ENCODE measurements at regions not wholly inside any gene's neighbourhood (a gene's known extent, or its start where the extent isn't known, plus 50 kb on each side); places are given as distances from the start of the nearest gene placed in this dataset.

DNA sequence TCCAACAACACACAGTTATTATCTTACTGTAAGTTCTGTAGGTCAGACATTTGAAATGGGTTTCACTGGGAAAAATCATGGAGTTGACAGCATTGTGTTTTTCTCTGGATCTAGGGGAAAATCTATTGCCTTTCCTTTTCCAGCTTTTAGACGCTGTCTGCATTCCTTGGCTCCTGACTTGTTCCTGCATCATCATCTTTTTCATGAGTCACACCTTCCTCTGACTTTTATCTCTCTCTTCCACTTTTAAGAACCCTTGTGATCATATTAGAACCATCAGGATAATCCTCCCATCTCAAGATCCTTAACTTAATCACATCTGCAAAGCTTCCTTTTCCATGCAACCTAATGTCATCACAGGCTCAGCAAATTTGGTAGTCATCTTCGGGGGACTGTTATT lies 1454.8 kb downstream of the RPA4 start:
- TF ChIP-seq, protein P1, sequence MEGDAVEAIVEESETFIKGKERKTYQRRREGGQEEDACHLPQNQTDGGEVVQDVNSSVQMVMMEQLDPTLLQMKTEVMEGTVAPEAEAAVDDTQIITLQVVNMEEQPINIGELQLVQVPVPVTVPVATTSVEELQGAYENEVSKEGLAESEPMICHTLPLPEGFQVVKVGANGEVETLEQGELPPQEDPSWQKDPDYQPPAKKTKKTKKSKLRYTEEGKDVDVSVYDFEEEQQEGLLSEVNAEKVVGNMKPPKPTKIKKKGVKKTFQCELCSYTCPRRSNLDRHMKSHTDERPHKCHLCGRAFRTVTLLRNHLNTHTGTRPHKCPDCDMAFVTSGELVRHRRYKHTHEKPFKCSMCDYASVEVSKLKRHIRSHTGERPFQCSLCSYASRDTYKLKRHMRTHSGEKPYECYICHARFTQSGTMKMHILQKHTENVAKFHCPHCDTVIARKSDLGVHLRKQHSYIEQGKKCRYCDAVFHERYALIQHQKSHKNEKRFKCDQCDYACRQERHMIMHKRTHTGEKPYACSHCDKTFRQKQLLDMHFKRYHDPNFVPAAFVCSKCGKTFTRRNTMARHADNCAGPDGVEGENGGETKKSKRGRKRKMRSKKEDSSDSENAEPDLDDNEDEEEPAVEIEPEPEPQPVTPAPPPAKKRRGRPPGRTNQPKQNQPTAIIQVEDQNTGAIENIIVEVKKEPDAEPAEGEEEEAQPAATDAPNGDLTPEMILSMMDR (IDR thresholded peaks at IDR 0.05; ENCODE audit: unreplicated experiment) = no peak
- peaks cover 17% of the 10 kb centered on the region for H3K36me3 Mint-ChIP-seq
- no peak overlapping the region for H3K27ac Mint-ChIP-seq
- H3K4me3 Mint-ChIP-seq = no peak overlapping the region
- peaks cover 11% of the 10 kb centered on the region for H3K4me1 Mint-ChIP-seq
- peaks cover 40% of the 10 kb centered on the region for H3K9me3 Mint-ChIP-seq
- no peak for DNase-seq (ENCODE audit: low spot score in 2 of 2, unreplicated experiment in 2 of 2)
- H3K27me3 Mint-ChIP-seq (ENCODE audit: low read depth) = no peaks in the 10 kb centered on the region

DNA sequence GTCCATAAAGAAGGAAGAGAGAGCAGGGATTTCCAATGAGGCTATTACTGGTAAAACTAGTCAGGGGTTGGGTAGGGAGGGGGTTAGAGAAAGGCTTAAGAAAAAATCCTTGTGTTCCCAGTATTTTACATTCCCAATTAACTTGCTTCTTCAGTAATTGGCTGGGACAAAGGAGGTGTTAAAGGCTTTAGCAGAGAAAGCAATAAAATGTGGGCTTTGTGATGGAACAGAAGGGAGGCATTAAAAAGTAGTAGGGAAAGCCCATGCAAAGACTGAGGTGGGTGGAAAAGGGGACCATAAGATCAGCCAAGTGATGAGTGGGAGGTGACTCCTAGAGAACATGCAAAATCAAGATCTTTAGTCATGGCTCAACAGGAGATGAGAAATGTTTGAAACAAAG lies 1467.2 kb downstream of the RPA4 start:
- H3K4me3 Mint-ChIP-seq = no peak overlapping the region
- no peaks in the 10 kb centered on the region for H3K36me3 Mint-ChIP-seq
- no peak overlapping the region for H3K27ac Mint-ChIP-seq
- H3K9me3 Mint-ChIP-seq = peaks cover 27% of the 10 kb centered on the region
- DNase-seq (ENCODE audit: low spot score in 2 of 2, unreplicated experiment in 2 of 2) = no peak
- H3K27me3 Mint-ChIP-seq (ENCODE audit: low read depth) = no peaks in the 10 kb centered on the region
- H3K4me1 Mint-ChIP-seq = peaks cover 13% of the 10 kb centered on the region
- TF ChIP-seq, protein P1 (IDR thresholded peaks at IDR 0.05; ENCODE audit: unreplicated experiment) = no peak

DNA sequence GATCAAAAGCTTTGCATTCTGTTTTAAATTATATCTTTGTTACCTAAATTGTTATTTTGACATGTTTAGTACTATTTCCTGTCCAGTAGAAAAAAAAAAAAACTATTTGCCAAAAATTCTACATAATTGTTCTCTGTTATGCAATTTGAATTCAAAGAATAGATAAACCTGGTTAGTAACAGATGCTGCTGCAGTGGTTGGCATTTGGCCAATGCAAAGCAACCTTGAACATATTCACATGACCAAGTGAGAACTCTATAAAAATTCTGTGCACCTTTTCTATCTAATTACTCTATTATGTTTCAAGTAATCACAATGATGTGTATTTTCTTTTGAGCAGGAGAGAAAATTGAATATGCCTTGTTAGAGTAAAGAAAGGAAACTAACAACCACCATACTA lies 1473.4 kb downstream of the RPA4 start:
- TF ChIP-seq, protein P1 (IDR thresholded peaks at IDR 0.05; ENCODE audit: unreplicated experiment) = no peak
- H3K4me1 Mint-ChIP-seq = peaks cover 13% of the 10 kb centered on the region
- peaks cover 3% of the 10 kb centered on the region for H3K36me3 Mint-ChIP-seq
- H3K27ac Mint-ChIP-seq = no peak overlapping the region
- peaks cover 27% of the 10 kb centered on the region for H3K9me3 Mint-ChIP-seq
- no peak for DNase-seq (ENCODE audit: low spot score in 2 of 2, unreplicated experiment in 2 of 2)
- no peak overlapping the region for H3K4me3 Mint-ChIP-seq
- H3K27me3 Mint-ChIP-seq (ENCODE audit: low read depth) = no peaks in the 10 kb centered on the region

DNA sequence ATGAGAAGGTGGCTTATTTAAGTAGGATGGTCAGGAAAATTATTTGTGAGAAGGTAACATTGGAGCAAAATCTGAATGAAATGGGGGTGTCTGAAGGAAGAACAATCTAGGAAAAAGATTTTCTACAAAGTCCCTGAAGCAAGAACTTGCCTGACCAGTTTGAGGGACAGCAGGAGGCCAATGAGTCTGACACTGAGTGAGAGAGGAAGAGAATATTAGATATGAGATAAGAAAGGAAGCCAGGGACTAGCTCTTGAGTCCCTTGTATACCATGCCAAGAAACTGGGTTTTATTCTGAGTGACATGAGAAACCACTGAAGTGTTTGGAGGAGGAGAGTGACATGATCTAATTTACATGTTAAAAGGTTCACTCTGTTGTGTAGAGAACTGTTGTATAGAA lies 1478.9 kb downstream of the RPA4 start:
- Mint-ChIP-seq H3K4me3 (no peak overlapping the region), H3K27me3 (ENCODE audit: low read depth) (no peaks in the 10 kb centered on the region), H3K27ac (no peak overlapping the region), H3K4me1 (peaks cover 6% of the 10 kb centered on the region), H3K9me3 (peaks cover 46% of the 10 kb centered on the region), H3K36me3 (peaks cover 13% of the 10 kb centered on the region)
- TF ChIP-seq, protein P1 (IDR thresholded peaks at IDR 0.05; ENCODE audit: unreplicated experiment) = no peak
- DNase-seq (ENCODE audit: low spot score in 2 of 2, unreplicated experiment in 2 of 2) = no peak

DNA sequence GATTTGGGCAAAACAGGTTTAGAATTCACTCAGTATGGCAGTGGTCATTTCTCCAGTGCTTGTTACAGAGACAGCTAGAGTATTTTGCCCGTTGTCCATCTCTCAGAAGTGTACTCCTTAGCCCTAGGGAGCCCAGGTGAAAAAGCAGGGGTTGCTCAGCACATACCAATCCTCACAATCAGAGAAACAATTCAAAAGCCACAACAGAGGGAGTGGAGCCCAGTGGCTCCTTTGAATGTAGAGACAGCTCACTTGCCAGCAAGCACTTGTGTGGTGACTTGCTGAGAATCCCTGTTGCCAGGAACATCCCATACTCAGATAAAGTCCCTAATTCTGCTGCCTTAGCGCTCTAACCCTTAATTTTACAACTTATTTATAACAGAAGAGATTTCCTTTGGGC lies 1488.3 kb downstream of the RPA4 start:
- Mint-ChIP-seq H3K36me3 (no peaks in the 10 kb centered on the region), H3K9me3 (peaks cover 18% of the 10 kb centered on the region), H3K4me3 (no peak overlapping the region), H3K27me3 (ENCODE audit: low read depth) (no peaks in the 10 kb centered on the region), H3K27ac (no peak overlapping the region), H3K4me1 (peaks cover 4% of the 10 kb centered on the region)
- no peak for DNase-seq (ENCODE audit: low spot score in 2 of 2, unreplicated experiment in 2 of 2)
- TF ChIP-seq, protein P1 (IDR thresholded peaks at IDR 0.05; ENCODE audit: unreplicated experiment) = no peak

DNA sequence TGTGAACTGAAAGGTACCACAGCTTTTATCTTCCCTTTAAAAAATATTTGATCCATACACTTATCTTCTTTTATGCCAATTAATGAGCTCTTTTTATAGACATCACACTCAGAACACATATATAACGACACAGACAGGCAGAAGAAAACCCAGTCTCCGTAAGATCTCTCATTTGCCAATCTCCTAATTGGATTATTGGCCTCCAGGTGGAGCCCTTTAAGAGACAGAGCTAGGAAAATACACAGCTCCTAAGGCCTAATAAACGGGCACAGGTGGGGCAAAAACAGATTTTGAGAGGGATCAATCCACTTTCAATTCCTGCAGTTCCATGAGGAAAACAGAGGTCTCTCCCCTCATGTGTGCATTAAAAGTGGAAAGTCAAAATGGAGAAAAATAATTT lies 1495.4 kb downstream of the RPA4 start:
- Mint-ChIP-seq H3K4me1 (peaks cover 4% of the 10 kb centered on the region), H3K36me3 (peaks cover 5% of the 10 kb centered on the region), H3K27ac (no peak overlapping the region), H3K9me3 (peaks cover 14% of the 10 kb centered on the region), H3K4me3 (no peak overlapping the region), H3K27me3 (ENCODE audit: low read depth) (no peaks in the 10 kb centered on the region)
- TF ChIP-seq, protein P1 (IDR thresholded peaks at IDR 0.05; ENCODE audit: unreplicated experiment) = no peak
- no peak for DNase-seq (ENCODE audit: low spot score in 2 of 2, unreplicated experiment in 2 of 2)

Data from mesothelial cell of epicardium (in vitro differentiated cells).